GM18907 (cell line): ENCODE measurements at regions not wholly inside any gene's neighbourhood (a gene's known extent, or its start where the extent isn't known, plus 50 kb on each side); places are given as distances from the start of the nearest gene placed in this dataset.
"Not testable (repeated sequence)": the region's sequence is repeated elsewhere in the genome, so short reads cannot be mapped to it uniquely, and the experiment has no call there.

Source experiments
- ATAC-seq: cut with Tn5 transposase; IDR thresholded peaks from one replicate; pipeline ENCODE4 v1.9.1; 2021; ENCODE audit warnings: mild to moderate bottlenecking, moderate library complexity; ENCODE audit not compliant: unreplicated experiment

DNA sequence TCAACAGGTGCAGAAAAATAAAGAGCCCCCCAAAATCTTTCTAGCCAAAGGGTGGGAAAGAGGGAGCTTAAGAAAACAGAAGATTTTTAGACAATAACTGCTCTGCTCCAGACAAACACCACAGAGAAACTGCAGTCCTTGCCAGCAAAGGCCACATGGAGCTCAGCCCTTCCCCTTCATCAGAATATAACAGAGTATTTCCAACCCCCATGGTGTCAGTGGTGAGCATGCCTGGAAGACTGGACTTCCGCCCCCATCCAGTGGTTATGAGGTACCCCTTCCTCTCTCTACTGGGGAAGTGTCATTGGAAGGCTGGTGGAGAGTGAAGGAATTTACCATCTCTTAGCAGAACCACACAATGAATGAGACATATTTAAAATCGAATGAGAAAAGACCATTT is 1007.3 kb upstream of the CELF2 start:
- no peak for ATAC-seq

DNA sequence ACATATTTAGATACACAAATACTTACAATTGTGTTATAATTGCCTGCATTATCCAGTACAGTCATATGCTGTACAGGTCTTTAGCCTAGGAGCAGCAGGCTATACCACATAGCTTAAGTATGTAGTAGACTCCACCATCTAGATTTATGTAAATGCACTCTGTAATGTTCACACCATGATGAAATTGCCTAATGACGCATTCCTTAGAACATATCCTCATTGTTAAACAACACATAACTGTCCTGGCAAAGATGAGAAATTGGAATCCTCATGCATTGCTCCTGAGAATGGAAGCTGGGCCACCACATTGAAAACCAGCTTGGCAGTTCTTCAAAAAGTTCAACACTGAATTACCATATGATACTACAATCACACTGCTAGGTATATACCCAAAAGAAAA is 1002.8 kb upstream of the CELF2 start:
- no peak for ATAC-seq

DNA sequence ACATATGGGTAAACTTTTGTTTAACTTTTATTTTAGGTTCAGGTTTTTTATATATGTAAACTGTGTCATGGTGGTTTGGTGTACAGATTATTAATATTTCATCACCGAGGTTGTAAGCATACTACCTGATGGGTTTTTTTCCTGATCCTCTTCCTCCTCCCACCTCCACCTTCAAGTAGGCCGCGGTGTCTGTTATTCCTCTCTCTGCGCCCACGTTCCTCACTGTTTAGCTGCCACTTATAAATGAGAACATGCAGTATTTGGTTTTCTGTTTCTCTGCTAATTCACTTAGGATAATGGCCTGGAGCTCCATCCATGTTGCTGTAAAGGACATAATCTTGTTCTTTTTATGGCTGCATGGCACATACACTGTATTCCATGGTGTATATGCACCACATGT is 1000.0 kb upstream of the CELF2 start:
- ATAC-seq = no peak

DNA sequence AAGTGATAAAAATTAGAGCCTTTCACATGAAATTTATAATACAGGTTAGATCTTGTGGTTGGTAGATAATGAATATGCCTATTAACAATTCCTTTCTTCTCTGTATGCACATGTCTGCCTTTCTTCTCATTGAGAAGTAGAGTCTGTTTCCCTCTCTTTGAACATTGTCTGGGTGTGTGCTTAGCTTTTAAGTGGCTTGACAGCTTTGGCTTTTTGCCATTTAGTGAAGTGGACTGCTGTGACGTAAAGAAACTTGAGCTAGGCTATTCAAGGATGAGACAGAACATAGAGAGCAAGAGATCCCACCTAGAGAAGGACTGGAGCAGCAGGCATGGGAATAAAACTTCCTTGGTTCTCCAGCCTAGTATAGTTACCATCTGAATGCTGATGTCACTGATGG is 996.7 kb upstream of the CELF2 start:
- no peak for ATAC-seq

DNA sequence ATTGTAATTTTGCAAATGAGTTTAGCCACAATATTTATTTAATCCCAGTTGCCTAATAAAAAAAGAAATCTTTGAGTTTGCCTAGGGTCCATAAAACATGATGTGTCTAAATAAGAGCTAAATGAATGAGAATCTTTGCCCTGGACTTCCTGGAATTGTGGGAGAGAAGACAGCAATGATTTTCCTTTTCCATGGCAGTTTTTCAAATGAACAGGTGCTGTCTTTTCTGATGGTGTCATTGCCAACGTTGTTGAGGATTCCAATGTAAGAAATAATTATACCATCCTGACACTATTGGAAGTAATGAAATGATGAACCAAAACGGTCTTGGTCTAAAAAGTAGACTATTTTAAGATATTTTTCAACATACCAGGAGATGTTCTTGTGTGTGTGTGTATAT is 984.7 kb upstream of the CELF2 start:
- ATAC-seq = no peak

DNA sequence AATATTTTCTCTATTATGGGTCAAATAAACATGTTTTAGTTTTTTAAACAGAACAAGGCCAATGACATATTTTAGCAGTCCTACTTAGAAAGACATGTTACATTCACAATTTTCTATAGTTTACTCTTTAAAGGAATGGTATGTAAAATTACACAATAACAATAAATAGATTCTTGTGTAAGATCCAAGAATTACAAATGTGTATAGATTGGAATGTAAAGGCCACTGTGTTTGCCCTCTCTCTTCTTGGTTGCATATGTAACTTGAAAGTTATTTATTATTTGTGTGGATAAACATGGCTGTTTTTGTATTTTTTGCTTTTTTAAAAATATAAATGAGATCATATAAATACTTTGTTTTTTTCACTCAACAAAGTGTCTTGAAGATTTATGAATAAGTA is 979.3 kb upstream of the CELF2 start:
- ATAC-seq = no peak

DNA sequence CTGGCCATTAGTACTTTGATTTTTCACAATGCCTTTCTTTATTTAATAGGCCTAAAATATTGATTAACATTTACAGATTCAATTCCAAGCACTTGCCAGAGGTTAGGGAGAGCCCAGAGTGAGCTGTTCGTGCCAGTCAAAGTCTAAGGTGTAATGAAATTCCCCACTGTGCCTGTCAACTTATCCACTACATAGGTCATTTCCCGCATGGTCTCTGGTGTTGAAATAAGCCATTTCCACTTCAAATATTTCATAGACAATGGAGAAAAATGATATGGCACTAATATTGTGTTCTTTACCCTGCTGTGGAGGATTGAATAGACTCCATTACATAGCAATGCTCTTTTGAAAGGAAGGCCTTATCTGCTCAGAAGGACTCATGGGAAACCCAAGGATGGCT is 978.1 kb upstream of the CELF2 start:
- no peak for ATAC-seq

DNA sequence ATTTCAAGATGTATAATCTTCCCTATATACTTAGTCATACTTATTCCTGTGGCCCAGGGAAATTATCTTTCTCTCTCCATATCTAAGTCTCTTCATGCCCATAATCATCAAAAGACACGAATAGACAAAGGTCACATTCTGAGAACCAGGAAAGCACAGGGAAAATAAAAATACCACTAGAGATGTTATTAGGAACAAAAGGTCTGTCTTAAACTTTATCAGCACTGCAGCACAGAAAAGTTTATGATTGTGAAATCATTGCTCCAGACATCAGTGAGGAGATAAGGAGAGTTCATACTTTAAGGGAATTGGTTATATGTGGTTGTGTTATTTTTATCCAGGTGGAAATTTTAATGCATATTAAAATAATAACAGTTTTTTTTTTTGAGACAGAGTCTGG is 974.6 kb upstream of the CELF2 start:
- ATAC-seq = no peak

DNA sequence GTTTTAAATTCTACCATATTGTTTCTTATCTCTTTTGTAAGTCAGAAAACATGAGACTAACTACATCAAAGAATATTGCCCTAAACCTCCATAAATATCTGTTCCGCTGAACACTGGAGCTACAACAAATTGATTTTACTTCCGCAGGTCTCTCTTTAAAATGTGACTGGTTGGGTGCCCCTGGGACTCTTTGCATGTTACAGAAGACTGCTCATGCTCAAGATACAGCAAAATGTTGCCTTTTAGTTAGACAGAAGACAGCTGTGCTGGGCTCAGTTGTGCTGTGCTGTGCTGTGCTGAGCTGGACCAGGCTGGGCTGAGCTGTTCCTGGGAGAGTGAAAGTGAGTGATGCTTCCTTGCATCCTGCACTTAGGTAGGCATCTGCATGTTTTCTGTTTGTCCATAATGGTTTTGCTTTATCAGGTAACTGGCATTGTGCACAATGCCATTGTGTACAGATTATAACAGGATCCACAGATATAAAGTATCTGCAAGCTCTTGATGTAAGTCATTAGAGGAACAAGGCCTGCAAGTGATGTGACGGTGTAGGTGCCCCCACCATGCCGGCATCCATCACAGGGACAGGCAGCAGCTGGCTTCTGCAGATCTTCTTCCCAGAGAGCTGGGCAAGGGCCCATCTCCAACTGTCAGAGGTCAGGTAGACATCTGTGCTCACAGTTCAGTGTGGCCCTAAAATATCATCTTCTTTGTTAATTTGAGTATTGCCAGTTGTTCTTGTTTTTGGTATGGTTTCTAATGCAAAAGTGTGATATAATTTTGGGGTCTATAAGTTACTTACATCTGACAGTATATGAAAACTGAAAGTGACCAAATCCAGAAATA is 972.5 kb upstream of the CELF2 start:
- no peak for ATAC-seq

DNA sequence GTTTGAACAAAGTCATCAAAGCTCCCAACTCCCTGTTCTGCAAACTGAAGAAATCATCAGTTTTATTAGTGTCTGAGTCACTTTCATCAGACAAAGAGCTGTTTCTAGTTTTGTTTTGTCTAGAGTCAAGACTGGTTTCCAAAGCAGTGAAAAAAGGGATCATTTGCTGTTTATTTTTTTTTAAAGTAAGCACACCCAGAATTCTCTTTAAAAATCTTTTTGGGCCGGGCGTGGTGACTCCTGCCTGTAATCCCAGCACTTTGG is 972.0 kb upstream of the CELF2 start:
- ATAC-seq = no peak

DNA sequence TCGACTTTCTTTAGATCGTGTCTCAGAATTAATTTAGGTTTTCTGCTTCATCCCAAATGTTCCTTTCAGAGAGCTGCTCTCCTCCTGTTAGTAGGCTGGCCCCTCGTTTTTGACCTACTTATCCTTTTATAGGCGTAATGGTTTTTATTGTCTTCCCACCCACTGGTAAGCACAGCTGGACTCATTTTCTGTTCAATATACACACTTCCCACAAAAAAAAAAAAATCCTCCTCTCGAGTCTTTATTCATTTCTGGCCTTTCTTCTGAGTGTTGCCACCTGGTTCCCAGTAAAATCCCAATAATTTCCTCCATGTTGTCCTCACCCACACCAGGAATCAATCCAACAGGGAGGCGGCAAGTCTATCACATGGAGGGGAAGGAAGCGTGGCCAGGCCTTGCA is 970.2 kb upstream of the CELF2 start:
- no peak for ATAC-seq

DNA sequence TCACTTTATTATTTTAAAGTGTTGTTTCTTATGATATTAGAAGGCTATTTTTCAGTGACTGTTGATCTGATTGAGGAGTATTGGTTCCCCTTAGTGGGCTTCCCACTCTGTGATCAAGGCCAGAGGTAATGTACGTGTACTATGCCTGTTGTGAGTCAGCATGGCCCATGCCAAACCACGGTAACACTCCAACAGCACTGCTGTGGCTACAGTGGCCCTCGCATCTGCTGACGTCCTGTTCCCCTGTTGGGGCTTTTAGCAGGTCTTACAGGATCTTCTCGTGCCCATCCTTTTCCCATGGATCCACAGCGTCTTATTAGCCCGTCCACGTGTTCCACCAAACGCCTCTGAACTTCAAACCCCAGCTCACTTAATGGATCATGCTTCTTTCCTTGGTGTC is 964.6 kb upstream of the CELF2 start:
- no peak for ATAC-seq

DNA sequence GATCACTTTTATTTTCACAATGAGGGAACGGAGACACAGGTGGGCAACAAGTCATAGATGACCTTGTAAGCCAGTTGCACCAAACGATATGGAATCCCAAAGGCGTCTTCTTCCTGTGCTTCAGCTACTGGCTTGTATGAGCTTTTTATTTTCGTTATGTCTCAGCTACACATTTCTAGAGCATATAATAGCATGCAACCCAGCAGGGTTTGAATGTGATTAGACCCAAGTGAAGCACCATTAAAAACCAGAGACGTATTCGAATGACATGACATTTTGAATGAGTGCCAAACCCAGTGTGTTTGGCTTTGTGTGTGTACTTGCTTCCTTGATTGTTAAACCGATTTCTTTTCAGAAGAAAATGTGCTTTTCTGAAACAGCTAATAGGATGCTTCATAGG is 963.2 kb upstream of the CELF2 start:
- ATAC-seq = no peak

DNA sequence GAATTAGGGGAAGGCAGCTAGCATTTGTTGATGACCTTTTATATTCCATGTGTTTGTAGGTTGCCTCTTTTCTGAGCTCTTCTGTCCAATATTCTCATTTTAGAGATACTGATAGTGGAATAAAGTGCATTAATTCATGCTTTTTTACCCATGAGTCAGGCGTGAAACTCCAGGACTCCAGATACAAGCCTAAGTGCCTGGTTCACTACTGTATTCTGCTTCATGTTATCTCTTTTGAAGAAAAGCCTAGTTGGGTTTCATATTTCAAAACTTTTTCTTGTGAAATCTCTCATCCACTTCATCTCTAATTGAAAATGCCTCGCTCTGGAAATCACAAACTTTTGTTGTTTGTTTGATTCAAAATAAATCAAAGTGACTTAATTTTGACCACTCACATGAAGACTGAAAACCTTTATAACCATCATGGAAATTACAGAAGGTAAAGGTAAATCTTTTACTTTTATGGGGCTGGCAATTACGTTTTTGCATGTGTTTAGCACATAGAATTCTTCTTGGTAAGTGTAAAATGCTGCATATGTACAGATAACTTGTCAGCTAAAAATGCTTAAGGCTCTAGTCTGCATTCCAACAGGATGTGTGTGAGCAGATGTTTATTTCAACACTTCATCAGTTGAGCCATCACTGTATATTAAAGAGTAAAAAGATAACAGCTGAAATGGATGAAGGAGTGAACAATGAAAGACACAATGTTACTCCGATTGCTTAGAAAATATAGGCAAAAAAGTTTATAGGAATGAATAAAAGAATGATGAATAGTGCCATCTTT is 961.8 kb upstream of the CELF2 start:
- ATAC-seq = no peak

DNA sequence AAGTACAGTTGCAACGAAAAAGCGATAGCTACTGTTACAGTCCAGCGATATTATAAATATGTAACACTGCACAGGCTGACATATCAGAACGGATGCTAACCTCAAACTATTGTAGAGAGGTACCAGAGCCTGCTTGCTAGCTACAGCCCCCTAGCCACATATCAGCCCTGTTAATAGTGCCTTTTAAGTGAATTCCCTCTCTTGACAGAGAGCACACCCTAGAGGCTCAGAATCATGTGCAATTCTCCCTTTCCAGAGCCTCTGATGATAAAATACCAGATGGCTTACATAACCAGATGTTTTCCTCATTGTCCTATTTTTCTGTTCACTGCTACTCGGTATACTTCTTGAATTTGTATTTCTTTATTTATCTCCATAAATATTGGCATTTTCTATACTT is 960.7 kb upstream of the CELF2 start:
- ATAC-seq = no peak

DNA sequence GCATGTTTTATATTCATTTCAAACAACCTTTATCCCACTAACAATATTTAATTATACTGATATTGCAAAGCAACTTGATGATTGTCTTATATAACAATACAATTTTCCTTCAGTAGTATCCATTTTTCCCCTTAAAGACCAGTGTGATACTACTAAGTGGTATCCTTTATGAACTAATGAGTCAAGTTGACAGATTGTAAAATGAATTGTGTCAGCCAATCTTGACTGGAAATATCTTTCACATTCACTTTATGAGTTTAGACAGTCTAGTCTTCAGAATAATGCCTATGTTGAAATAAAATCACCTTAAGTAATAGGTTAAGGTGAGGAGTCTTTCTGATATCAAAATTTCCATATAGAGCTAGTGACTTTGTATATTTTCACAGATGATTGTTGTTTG is 950.0 kb upstream of the CELF2 start:
- no peak for ATAC-seq

DNA sequence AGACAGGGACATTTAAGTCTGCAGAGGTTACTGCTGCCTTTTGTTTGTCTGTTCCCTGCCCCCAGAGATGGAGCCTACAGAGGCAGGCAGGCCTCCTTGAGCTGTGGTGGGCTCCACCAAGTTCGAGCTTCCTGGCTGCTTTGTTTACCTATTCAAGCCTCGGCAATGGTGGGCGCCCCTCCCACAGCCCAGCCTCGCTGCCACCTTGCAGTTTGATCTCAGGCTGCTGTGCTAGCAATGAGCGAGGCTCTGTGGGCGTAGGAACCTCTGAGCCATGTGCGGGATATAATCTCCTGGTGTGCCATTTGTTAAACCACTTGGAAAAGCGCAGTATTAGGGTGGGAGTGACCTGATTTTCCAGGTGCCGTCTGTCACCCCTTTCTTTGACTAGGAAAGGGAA is 942.8 kb upstream of the CELF2 start:
- ATAC-seq = not testable (repeated sequence)

DNA sequence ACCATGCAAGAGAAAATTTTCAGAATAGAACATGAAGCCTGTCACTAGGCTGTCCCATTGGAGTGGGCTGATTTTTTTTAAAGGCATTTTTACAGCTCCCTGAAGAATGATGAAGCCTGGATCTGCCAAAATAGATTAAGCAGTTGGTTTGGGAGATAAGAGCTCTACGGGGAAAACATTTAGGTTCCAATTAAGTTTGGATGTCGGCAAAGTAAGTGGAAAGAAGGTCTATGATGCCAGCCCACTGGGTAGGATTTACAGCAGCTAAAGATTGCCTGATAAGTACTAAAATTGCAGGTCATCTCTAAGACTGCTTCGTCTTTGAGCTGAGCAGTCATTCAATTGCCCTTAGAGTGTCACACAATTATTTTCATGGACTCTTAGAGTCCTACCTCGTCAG is 939.2 kb upstream of the CELF2 start:
- ATAC-seq = no peak

DNA sequence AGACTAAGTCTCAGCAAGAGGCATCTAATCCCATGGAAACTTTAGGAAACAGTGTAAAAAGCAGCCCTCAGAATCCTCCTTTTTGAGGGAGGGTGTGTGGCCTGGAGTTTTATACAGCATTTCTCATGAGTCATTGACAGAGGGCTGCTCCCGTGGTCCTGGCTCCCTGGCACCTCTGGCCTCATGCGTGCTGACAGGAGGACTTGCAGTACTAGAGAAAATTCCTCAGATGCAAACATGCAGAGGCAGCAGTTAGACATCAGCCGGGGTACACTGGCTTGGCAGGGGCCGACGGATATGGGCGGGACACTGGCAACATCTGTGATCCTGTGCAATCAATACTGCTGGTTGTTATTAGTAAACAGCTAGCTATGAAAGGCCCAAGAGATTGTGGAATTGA is 925.1 kb upstream of the CELF2 start:
- ATAC-seq = no peak

DNA sequence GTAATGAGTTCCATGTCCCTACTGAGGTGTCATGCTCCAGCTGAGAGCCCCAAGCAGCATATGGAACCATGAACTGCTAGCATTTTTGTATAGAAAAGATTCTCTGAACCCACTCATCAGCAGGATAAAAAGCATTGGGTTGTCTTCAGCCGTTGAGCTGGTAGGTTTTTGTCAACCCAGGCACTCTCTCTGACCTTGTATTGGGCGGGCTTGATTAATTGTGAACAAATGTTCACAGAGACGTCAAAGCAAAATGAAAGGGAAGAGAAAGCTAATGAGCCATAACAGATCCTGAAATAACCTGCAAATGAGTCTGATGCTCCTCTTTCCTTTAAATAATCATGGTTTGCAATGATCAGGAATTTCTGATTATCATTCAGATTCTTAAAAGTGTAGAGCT is 924.7 kb upstream of the CELF2 start:
- no peak for ATAC-seq

DNA sequence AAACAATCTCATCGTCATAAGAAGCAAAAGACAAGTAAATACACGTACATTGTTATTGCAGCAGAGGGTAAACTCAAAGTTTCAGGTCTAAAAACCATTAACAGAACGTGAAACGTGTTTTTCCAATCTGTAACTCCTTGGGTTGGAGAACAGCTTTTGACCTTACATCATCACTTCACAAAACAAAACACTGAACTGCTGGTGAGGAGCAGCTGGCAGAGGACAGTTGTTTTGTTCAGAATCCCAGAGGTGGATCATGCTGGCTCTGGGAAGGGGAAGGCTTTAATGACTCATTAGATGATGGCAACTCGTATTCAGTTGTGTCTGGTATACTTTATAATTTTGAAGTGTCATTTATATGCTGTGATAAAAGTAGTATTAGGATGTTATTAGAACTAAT is 923.0 kb upstream of the CELF2 start:
- ATAC-seq = no peak

DNA sequence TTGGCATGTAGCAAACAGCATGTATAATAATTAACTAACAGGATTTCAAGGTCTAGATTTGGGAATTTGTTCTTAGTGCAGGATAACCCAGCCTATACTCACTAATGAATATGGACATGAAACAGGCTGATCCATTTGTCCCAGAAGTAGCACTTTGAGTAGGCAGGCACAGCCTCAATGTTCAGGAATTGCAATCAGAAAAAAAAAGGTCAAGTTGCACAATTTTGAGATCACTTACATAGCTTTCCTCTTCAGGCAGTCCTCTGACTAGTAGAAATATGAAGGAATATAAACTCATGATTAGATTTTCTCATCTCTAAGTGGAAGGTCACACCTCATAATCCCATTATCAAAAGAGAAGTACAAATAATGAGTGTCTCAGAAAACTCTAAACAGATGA is 921.4 kb upstream of the CELF2 start:
- ATAC-seq = no peak

DNA sequence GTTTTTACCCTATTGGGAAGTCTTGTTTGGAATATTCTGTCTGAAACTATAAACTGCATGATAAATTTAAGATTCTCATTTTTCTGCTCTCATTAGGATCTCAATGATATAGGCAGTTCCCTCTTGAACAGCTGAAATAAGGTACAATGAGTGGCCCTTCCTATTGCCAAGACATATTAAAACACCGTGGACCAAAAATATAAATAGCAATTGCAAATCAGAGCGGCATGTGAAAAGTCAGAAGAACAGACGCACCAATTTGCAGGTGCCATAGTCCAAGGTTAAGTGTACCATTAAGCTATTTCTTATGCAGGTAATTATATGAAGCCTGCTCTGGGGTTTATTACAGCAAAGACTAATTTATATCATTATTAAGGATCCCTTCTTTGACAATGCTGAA is 920.8 kb upstream of the CELF2 start:
- no peak for ATAC-seq
